Activated naive CD4-positive, alpha-beta T cell treated with anti-CD3 and anti-CD28 coated beads, Interleukin-2, amount 10 ng/mL, durations not matched to agents 7 days and 5 days (primary cell): ENCODE measurements at regions not wholly inside any gene's neighbourhood (a gene's known extent, or its start where the extent isn't known, plus 50 kb on each side); places are given as distances from the start of the nearest gene placed in this dataset.

Experiments
- CTCF ChIA-PET: fragments of 350-600 bp; sonication (Branson Sonifier 250); formaldehyde crosslinking; loops from one replicate; lab custom pipeline; 2021; ENCODE audit warnings: antibody characterized with exemption; lab: Charles Lee
- DNase-seq: peaks from one replicate; pipeline ENCODE4 v3.0.0-alpha.2; 2020
- H3K27ac Mint-ChIP-seq: one replicate; pipeline ENCODE4 v1.8.0; 2021; ENCODE audit warnings: mild to moderate bottlenecking, moderate library complexity, mixed read lengths
- H3K27me3 Mint-ChIP-seq: one replicate; pipeline ENCODE4 v1.8.0; 2021; ENCODE audit warnings: mild to moderate bottlenecking, mixed read lengths
- H3K36me3 Mint-ChIP-seq: one replicate; pipeline ENCODE4 v1.8.0; 2021; ENCODE audit warnings: mixed read lengths
- H3K4me1 Mint-ChIP-seq: one replicate; pipeline ENCODE4 v1.8.0; 2021; ENCODE audit warnings: mixed read lengths
- H3K4me3 Mint-ChIP-seq: one replicate; pipeline ENCODE4 v1.8.0; 2021; ENCODE audit warnings: mild to moderate bottlenecking, moderate library complexity, mixed read lengths
- H3K9me3 Mint-ChIP-seq: one replicate; pipeline ENCODE4 v1.8.0; 2021; ENCODE audit warnings: mixed read lengths

- Mint-ChIP-seq H3K27me3 (peaks cover 64% of the 10 kb centered on the region), H3K9me3 (no peaks in the 10 kb centered on the region), H3K36me3 (no peaks in the 10 kb centered on the region), H3K4me1 (no peaks in the 10 kb centered on the region), H3K27ac (no peak overlapping the region), H3K4me3 (no peak overlapping the region)
- CTCF ChIA-PET = no interaction called here
- no peak for DNase-seq
These were observed 50.4 kb upstream of the GRIP2 start for GRCh38 chr3:14590569-14590968.

- Mint-ChIP-seq H3K4me3 (no peak overlapping the region), H3K9me3 (no peaks in the 10 kb centered on the region), H3K36me3 (no peaks in the 10 kb centered on the region), H3K27ac (no peak overlapping the region), H3K4me1 (no peaks in the 10 kb centered on the region), H3K27me3 (peaks cover 71% of the 10 kb centered on the region)
- CTCF ChIA-PET = no interaction called here
- no peak for DNase-seq
These were observed 52.2 kb upstream of the GRIP2 start for GRCh38 chr3:14592390-14592789.

GRCh38 chr3:14592836-14593235 is 52.7 kb upstream of the GRIP2 start:
- Mint-ChIP-seq H3K9me3 (no peaks in the 10 kb centered on the region), H3K27me3 (peaks cover 72% of the 10 kb centered on the region), H3K27ac (no peak overlapping the region), H3K36me3 (no peaks in the 10 kb centered on the region), H3K4me1 (peaks cover 1% of the 10 kb centered on the region), H3K4me3 (no peak overlapping the region)
- no peak for DNase-seq
- CTCF ChIA-PET = no interaction called here

DNA sequence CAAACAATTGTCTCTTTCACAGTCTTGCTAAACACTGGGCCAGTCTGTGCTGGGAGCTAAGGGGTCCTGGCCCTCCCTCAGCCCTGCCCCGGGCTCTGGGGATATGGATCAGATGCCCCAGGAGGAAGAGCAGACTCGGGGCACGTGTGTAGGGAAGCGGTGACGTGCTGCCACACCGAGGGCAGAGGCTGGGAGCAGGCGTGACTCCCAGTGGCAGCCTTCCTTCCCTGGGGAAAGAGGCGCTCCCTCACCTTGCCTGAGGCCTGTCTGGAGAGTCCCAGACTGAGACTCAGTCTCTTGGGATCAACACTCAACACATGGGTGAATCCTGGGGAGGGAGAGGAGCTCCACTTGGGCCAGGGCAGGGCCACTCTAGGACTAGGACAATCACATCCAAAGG is 54.1 kb upstream of the GRIP2 start:
- CTCF ChIA-PET = no interaction called here
- no peak for DNase-seq
- peaks cover 15% of the 10 kb centered on the region for H3K4me1 Mint-ChIP-seq
- H3K27me3 Mint-ChIP-seq = peaks cover 73% of the 10 kb centered on the region
- H3K27ac Mint-ChIP-seq = no peak overlapping the region
- H3K4me3 Mint-ChIP-seq = no peak overlapping the region
- no peaks in the 10 kb centered on the region for H3K36me3 Mint-ChIP-seq
- H3K9me3 Mint-ChIP-seq = no peaks in the 10 kb centered on the region

DNA sequence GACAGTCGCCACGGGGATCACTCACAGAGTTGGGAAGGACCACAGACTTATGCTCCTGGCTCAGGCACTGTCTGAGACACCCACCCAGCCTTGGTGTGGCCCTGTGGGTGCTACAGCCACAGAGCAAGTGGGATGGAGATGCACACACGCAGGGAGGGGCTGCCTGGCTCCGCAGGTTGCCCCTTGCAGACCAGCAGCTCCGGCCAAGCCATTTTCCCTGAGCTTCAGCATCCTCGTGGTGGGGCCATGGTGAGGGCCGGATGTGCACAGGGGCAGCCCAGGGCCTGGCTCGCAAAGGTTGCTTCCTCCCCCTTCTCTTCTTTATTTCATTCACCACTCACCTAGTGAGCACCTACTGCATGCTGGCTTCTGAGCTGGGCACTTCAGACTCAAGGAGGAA is 55.4 kb upstream of the GRIP2 start:
- peaks cover 77% of the 10 kb centered on the region for H3K27me3 Mint-ChIP-seq
- no peak overlapping the region for H3K27ac Mint-ChIP-seq
- DNase-seq = no peak
- no peaks in the 10 kb centered on the region for H3K36me3 Mint-ChIP-seq
- no peak overlapping the region for H3K4me3 Mint-ChIP-seq
- H3K4me1 Mint-ChIP-seq = peaks cover 15% of the 10 kb centered on the region
- no peaks in the 10 kb centered on the region for H3K9me3 Mint-ChIP-seq
- CTCF ChIA-PET = no interaction called here

- peaks cover 79% of the 10 kb centered on the region for H3K27me3 Mint-ChIP-seq
These were observed 54.3 kb upstream of the CCDC174 start for GRCh38 chr3:14597266-14597665.

GRCh38 chr3:14598143-14598569 is 53.4 kb upstream of the CCDC174 start:
- peak; percentile 88 for DNase-seq
- Mint-ChIP-seq H3K27me3 (peaks cover 75% of the 10 kb centered on the region), H3K9me3 (no peaks in the 10 kb centered on the region), H3K27ac (no peak overlapping the region), H3K36me3 (no peaks in the 10 kb centered on the region), H3K4me3 (no peak overlapping the region), H3K4me1 (peaks cover 16% of the 10 kb centered on the region)
- CTCF ChIA-PET = no interaction called here

More at GRCh38 chr3:14597266-14597665, 54.3 kb upstream of the CCDC174 start:
- Mint-ChIP-seq H3K4me1 (peaks cover 15% of the 10 kb centered on the region), H3K36me3 (no peaks in the 10 kb centered on the region), H3K9me3 (no peaks in the 10 kb centered on the region), H3K27ac (no peak overlapping the region), H3K4me3 (no peak overlapping the region)
- DNase-seq = no peak
- CTCF ChIA-PET = no interaction called here

DNA sequence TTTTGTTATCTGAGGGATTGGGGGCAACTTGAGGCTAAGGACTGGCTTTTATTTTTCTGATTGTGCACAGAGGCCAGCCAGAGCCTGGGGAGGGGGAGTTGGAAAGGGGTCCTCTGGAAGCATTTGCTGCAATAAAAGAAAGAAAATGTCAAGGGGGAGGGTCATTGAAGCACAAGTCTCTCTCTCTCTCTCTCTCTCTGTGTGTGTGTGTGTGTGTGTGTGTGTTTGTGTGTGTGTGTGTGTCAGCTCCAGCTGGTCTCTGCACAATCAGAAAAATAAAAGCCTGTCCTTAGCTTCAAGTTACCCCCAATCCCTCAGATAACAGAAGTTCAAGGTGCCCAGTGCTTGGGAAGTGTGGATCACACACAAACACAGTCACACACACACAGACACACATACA is 52.1 kb upstream of the CCDC174 start:
- peaks cover 17% of the 10 kb centered on the region for H3K4me1 Mint-ChIP-seq
- H3K4me3 Mint-ChIP-seq = no peak overlapping the region
- peaks cover 83% of the 10 kb centered on the region for H3K27me3 Mint-ChIP-seq
- H3K36me3 Mint-ChIP-seq = peaks cover 1% of the 10 kb centered on the region
- no peak overlapping the region for H3K27ac Mint-ChIP-seq
- no peak for DNase-seq
- CTCF ChIA-PET = interaction anchor here (1.1 kb wide), 1 partner anchor 396 kb away, joined by 3 read pairs; no protein-coding TSS in a partner anchor
- H3K9me3 Mint-ChIP-seq = peaks cover 1% of the 10 kb centered on the region

- H3K9me3 Mint-ChIP-seq = peaks cover 1% of the 10 kb centered on the region
- H3K27ac Mint-ChIP-seq = no peak overlapping the region
- H3K27me3 Mint-ChIP-seq = peaks cover 89% of the 10 kb centered on the region
- H3K4me1 Mint-ChIP-seq = peaks cover 17% of the 10 kb centered on the region
- peaks cover 1% of the 10 kb centered on the region for H3K36me3 Mint-ChIP-seq
- no peak for DNase-seq
- CTCF ChIA-PET = interaction anchor here (1.1 kb wide), 1 partner anchor 396 kb away, joined by 3 read pairs; no protein-coding TSS in a partner anchor
- H3K4me3 Mint-ChIP-seq = no peak overlapping the region
These were observed 51.5 kb upstream of the CCDC174 start for GRCh38 chr3:14600075-14600474.

DNA sequence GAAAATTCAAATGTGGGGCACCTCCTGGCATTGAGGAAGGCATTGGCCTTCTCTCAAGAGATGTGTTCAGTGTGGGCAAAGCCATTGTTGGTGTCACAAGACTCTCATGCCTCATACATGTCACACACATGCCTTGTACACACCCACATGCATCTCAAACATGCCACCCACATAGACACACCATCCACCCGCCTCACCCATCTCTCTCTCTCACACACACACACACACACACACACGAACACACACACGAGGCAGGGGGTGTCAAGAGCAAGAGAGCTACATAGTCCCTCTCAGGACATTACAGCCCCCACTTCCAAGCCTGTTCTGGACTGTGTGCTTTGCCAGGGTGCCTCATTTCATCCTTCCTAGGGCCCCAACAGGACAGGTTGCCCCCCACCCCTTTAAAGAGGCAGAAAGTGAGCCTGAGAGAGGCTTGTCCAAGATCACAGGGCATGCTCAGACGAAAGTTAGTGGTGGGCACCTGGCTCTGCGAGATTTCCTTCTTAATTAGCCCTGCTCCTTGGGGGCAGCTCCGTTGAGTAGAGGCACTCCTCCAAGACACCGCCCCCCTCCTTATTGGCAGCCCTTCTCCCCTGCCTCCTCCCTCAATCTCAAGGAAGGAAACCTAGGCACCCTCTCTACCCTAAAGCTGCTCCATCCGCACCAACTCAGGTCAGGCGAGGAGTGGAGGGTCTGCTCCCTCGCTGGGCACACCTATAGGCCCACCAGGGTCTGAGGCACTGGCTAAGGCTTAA is 50.5 kb upstream of the CCDC174 start:
- no peak overlapping the region for H3K4me3 Mint-ChIP-seq
- H3K27me3 Mint-ChIP-seq = peaks cover 88% of the 10 kb centered on the region
- CTCF ChIA-PET = interaction anchor here (0.6 kb wide), 1 partner anchor 10 kb away, joined by 3 read pairs; no protein-coding TSS in a partner anchor
- no peak for DNase-seq
- peaks cover 1% of the 10 kb centered on the region for H3K9me3 Mint-ChIP-seq
- peaks cover 1% of the 10 kb centered on the region for H3K36me3 Mint-ChIP-seq
- H3K27ac Mint-ChIP-seq = no peak overlapping the region
- peaks cover 17% of the 10 kb centered on the region for H3K4me1 Mint-ChIP-seq

- H3K36me3 Mint-ChIP-seq = peaks cover 1% of the 10 kb centered on the region
- peaks cover 86% of the 10 kb centered on the region for H3K27me3 Mint-ChIP-seq
- CTCF ChIA-PET = no interaction called here
- no peak overlapping the region for H3K4me3 Mint-ChIP-seq
- H3K9me3 Mint-ChIP-seq = peaks cover 1% of the 10 kb centered on the region
- H3K4me1 Mint-ChIP-seq = peaks cover 17% of the 10 kb centered on the region
- no peak for DNase-seq
- H3K27ac Mint-ChIP-seq = no peak overlapping the region
These were observed 49.9 kb upstream of the CCDC174 start for GRCh38 chr3:14601692-14602005.
